Neuronal stem cell (in vitro differentiated cells): ENCODE measurements at regions not wholly inside any gene's neighbourhood (a gene's known extent, or its start where the extent isn't known, plus 50 kb on each side); places are given as distances from the start of the nearest gene placed in this dataset.

Source experiments
- DNase-seq: peaks from one replicate; pipeline ENCODE4 v3.0.0-alpha.2; 2013; ENCODE audit warnings: low spot score
- H2AFZ ChIP-seq: one replicate; pipeline ENCODE4 v1.6.1; 2013; ENCODE audit warnings: mild to moderate bottlenecking, low read length, inconsistent platforms
- H2AK5ac ChIP-seq: 2 replicates; pipeline ENCODE4 v1.6.1; 2013; ENCODE audit warnings: low read depth, mild to moderate bottlenecking, inconsistent platforms, low read length, moderate library complexity, mixed read lengths
- H2BK120ac ChIP-seq: 2 replicates; pipeline ENCODE4 v1.6.1; 2013; ENCODE audit warnings: low read depth, mild to moderate bottlenecking, inconsistent platforms, low read length, moderate library complexity, mixed read lengths
- H2BK12ac ChIP-seq: one replicate; pipeline ENCODE4 v1.6.1; 2013; ENCODE audit warnings: low read length, inconsistent platforms
- H2BK15ac ChIP-seq: 2 replicates; pipeline ENCODE4 v1.6.1; 2013; ENCODE audit warnings: mild to moderate bottlenecking, low read length, inconsistent platforms, mixed read lengths
- H2BK5ac ChIP-seq: one replicate; pipeline ENCODE4 v1.6.1; 2013; ENCODE audit warnings: inconsistent platforms, mild to moderate bottlenecking, low read length, moderate library complexity
- H3K14ac ChIP-seq: one replicate; pipeline ENCODE4 v1.6.1; 2013; ENCODE audit warnings: low read length, inconsistent platforms
- H3K18ac ChIP-seq: 2 replicates; pipeline ENCODE4 v1.6.1; 2013; ENCODE audit warnings: low read length, inconsistent platforms
- H3K23ac ChIP-seq: 2 replicates; pipeline ENCODE4 v1.6.1; 2013; ENCODE audit warnings: low read depth, mild to moderate bottlenecking, mixed read lengths, low read length, inconsistent platforms; ENCODE audit not compliant: poor library complexity
- H3K27ac ChIP-seq: replicated peaks from 3 replicates; pipeline ENCODE4 v1.5.1; 2013; ENCODE audit warnings: low read length, inconsistent platforms
- H3K27me3 ChIP-seq, 3 experiments: 2 replicates each; pipeline ENCODE4 v1.6.1; 2013; ENCODE audit warnings: low read length in 3 of 3, mild to moderate bottlenecking in 2 of 3, inconsistent platforms in 1 of 3, low read depth in 1 of 3, mixed read lengths in 1 of 3, moderate library complexity in 1 of 3; ENCODE audit not compliant: control insufficient read depth in 3 of 3, insufficient read depth in 3 of 3
- H3K36me3 ChIP-seq, 2 donors: replicated peaks in 1 of 2; 2 replicates each; pipeline ENCODE4 v1.6.1; 2013; ENCODE audit warnings: low read length in 2 of 2; ENCODE audit not compliant: control insufficient read depth in 2 of 2, insufficient read depth in 2 of 2
- H3K4ac ChIP-seq: 2 replicates; pipeline ENCODE4 v1.6.1; 2013; ENCODE audit warnings: inconsistent platforms, mild to moderate bottlenecking, low read length, moderate library complexity
- H3K4me1 ChIP-seq, 2 donors: 1 replicate in 1 of 2; 2 replicates in 1 of 2; pipeline ENCODE4 v1.6.1; 2013; ENCODE audit warnings: low read length in 2 of 2, low read depth in 1 of 2; ENCODE audit not compliant: control insufficient read depth in 2 of 2, insufficient read depth in 1 of 2
- H3K4me2 ChIP-seq: one replicate; pipeline ENCODE4 v1.6.1; 2013; ENCODE audit warnings: mild to moderate bottlenecking, low read length, inconsistent platforms; ENCODE audit not compliant: insufficient read depth, poor library complexity, severe bottlenecking
- H3K4me3 ChIP-seq, 2 donors: 2 replicates each; pipeline ENCODE4 v1.5.1; 2013; ENCODE audit warnings: low read length in 2 of 2, mild to moderate bottlenecking in 2 of 2, inconsistent platforms in 1 of 2, moderate library complexity in 1 of 2
- H3K79me1 ChIP-seq: one replicate; pipeline ENCODE4 v1.6.1; 2013; ENCODE audit warnings: low read depth, mild to moderate bottlenecking, inconsistent platforms, low read length, moderate library complexity
- H3K9ac ChIP-seq: one replicate; pipeline ENCODE4 v1.6.1; 2013; ENCODE audit warnings: mild to moderate bottlenecking, low read depth, low read length, inconsistent platforms; ENCODE audit not compliant: poor library complexity
- H3K9me3 ChIP-seq, 2 donors: replicated peaks in 1 of 2; 2 replicates each; pipeline versions ENCODE3 to v1.6.1; 2013; ENCODE audit warnings: low read length in 2 of 2, mild to moderate bottlenecking in 2 of 2, inconsistent platforms in 1 of 2, low read depth in 1 of 2, mixed read lengths in 1 of 2, moderate library complexity in 1 of 2; ENCODE audit not compliant: control insufficient read depth in 2 of 2, insufficient read depth in 1 of 2
- H4K8ac ChIP-seq: one replicate; pipeline ENCODE4 v1.6.1; 2013; ENCODE audit warnings: low read depth, mild to moderate bottlenecking, inconsistent platforms, low read length, moderate library complexity
- H4K91ac ChIP-seq: one replicate; pipeline ENCODE4 v1.6.1; 2013; ENCODE audit warnings: low read length, low read depth, mild to moderate bottlenecking, inconsistent platforms; ENCODE audit not compliant: poor library complexity
- WGBS, 2 donors: extraction: QIAGEN DNeasy Blood & Tissue Kit; methylation state at CpG; one replicate each; pipeline ENCODE4 v1.1.7; 2013; ENCODE audit warnings: missing lambda C conversion rate in 2 of 2, mixed read lengths in 1 of 2; ENCODE audit not compliant: insufficient read length in 2 of 2, insufficient replicate concordance in 1 of 2; ENCODE audit errors: extremely low coverage in 2 of 2; 5-methylcytosine and 5-hydroxymethylcytosine counted together

GRCh38 chr11:120022617-120023016 lies 115.3 kb downstream of the TRIM29 start:
- Histone ChIP-seq H3K79me1 (no peaks in the 10 kb centered on the region), H3K9me3 (no peaks in the 10 kb centered on the region), H2AFZ (no peak overlapping the region), H3K18ac (no peak overlapping the region), H3K27ac (no peak overlapping the region), H2AK5ac (no peak overlapping the region), H3K4me1 (peaks cover 0 to 27% of the 10 kb centered on the region in 2 donors), H3K4me2 (no peak overlapping the region), H2BK15ac (no peak overlapping the region), H2BK120ac (no peak overlapping the region), H2BK12ac (no peak overlapping the region), H4K91ac (no peak overlapping the region), H3K27me3 (peaks cover 0 to 3% (median 0%) of the 10 kb centered on the region in 3 experiments), H3K14ac (no peak overlapping the region), H2BK5ac (no peak overlapping the region), H3K4ac (no peak overlapping the region), H3K23ac (no peak overlapping the region), H3K36me3 (no peaks in the 10 kb centered on the region), H3K9ac (no peak overlapping the region), H4K8ac (no peak overlapping the region), H3K4me3 (no peak overlapping the region)
- no CpG with 5 or more reads among the region's 5 CpGs for WGBS, 2 donors
- DNase-seq = no peak

GRCh38 chr11:120021978-120022377 lies 115.9 kb downstream of the TRIM29 start:
- H3K4me1 ChIP-seq = peaks cover 0 to 27% of the 10 kb centered on the region in 2 donors
- no peak overlapping the region for H3K4me2 ChIP-seq
- H2BK15ac ChIP-seq = no peak overlapping the region
- H3K4ac ChIP-seq = no peak overlapping the region
- no peak overlapping the region for H3K4me3 ChIP-seq
- no peaks in the 10 kb centered on the region for H3K79me1 ChIP-seq
- H3K9me3 ChIP-seq = no peaks in the 10 kb centered on the region
- H3K18ac ChIP-seq = no peak overlapping the region
- H2AK5ac ChIP-seq = no peak overlapping the region
- H3K36me3 ChIP-seq = no peaks in the 10 kb centered on the region
- H4K8ac ChIP-seq = no peak overlapping the region
- no CpG with 5 or more reads among the region's 5 CpGs for WGBS, 2 donors
- no peak overlapping the region for H2BK120ac ChIP-seq
- no peak overlapping the region for H3K23ac ChIP-seq
- no peak overlapping the region for H3K9ac ChIP-seq
- H2BK5ac ChIP-seq = no peak overlapping the region
- H4K91ac ChIP-seq = no peak overlapping the region
- H2AFZ ChIP-seq = no peak overlapping the region
- H3K27me3 ChIP-seq = peaks cover 0 to 8% (median 0%) of the 10 kb centered on the region in 3 experiments
- no peak overlapping the region for H2BK12ac ChIP-seq
- no peak for DNase-seq
- no peak overlapping the region for H3K27ac ChIP-seq
- no peak overlapping the region for H3K14ac ChIP-seq

GRCh38 chr11:120021391-120021953 lies 116.4 kb downstream of the TRIM29 start:
- Histone ChIP-seq H2BK12ac (no peak overlapping the region), H3K4me2 (no peak overlapping the region), H3K14ac (no peak overlapping the region), H3K4ac (no peak overlapping the region), H3K23ac (no peak overlapping the region), H3K79me1 (no peaks in the 10 kb centered on the region), H3K9ac (no peak overlapping the region), H3K27me3 (peaks cover 0 to 12% (median 0%) of the 10 kb centered on the region in 3 experiments), H3K36me3 (no peaks in the 10 kb centered on the region), H3K4me3 (no peak overlapping the region), H4K8ac (no peak overlapping the region), H2BK5ac (no peak overlapping the region), H3K4me1 (peaks cover 0 to 27% of the 10 kb centered on the region in 2 donors), H4K91ac (no peak overlapping the region), H3K18ac (no peak overlapping the region), H2BK120ac (no peak overlapping the region), H3K27ac (no peak overlapping the region), H2AFZ (no peak overlapping the region), H3K9me3 (no peaks in the 10 kb centered on the region), H2BK15ac (no peak overlapping the region), H2AK5ac (no peak overlapping the region)
- no CpG with 5 or more reads among the region's 7 CpGs for WGBS, 2 donors
- DNase-seq = no peak

GRCh38 chr11:120020981-120021380 lies 116.9 kb downstream of the TRIM29 start:
- Histone ChIP-seq H3K4me1 (peaks cover 0 to 27% of the 10 kb centered on the region in 2 donors), H3K79me1 (no peaks in the 10 kb centered on the region), H4K91ac (no peak overlapping the region), H2AK5ac (no peak overlapping the region), H2AFZ (no peak overlapping the region), H4K8ac (no peak overlapping the region), H2BK5ac (no peak overlapping the region), H3K36me3 (no peaks in the 10 kb centered on the region), H3K4ac (no peak overlapping the region), H3K9me3 (no peaks in the 10 kb centered on the region), H3K9ac (no peak overlapping the region), H3K4me3 (no peak overlapping the region), H3K4me2 (no peak overlapping the region), H2BK15ac (no peak overlapping the region), H3K18ac (no peak overlapping the region), H3K27me3 (peaks cover 0 to 16% (median 0%) of the 10 kb centered on the region in 3 experiments), H2BK12ac (no peak overlapping the region), H3K23ac (no peak overlapping the region), H3K14ac (no peak overlapping the region), H2BK120ac (no peak overlapping the region), H3K27ac (no peak overlapping the region)
- WGBS, 2 donors = no CpG with 5 or more reads among the region's 2 CpGs
- no peak for DNase-seq
